ENCODE measurements at regions not wholly inside any gene's neighbourhood (a gene's known extent, or its start where the extent isn't known, plus 50 kb on each side); places are given as distances from the start of the nearest gene placed in this dataset.

DNA sequence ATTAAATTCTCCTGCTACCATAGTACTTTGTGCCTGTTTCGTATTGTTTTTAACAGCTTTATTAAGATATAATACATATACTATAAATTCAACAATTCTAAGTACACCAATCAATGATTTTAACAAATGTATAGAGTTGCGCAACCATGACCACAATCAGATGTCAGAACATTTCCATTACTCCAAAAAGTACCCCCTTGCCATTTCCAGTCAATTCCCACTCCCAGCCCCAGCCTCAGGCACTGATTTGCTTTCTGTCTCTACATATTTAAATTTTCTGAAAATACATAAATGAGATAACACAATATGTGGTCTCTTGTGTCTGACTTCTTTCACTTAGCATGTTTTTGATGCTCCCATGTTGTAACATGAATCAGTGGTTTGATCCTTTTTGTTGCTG lies 193.9 kb downstream of the FIGN start:
- no peak for DNase-seq

DNA sequence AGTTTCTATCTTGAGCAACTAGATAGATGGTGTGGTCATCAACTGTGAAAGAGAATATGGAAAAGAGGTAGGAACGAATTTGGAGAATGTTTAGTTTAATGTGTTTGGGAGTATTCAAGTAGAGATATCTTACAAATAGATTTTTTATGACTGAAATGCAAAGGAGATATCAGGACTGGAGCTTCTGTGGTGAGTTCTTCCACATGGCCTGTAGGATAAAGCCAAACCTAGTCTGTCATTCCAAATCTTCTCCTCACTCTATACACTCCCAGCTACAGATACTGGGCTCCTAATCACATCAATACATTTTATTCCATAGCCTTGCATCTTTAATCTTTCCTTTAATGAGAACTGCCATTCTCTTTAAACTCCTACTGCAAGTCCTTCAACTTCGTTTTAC lies 194.3 kb downstream of the FIGN start:
- no peak for DNase-seq

- no peak for DNase-seq
These were observed 207.1 kb downstream of the FIGN start for GRCh38 chr2:163528640-163529217.

DNA sequence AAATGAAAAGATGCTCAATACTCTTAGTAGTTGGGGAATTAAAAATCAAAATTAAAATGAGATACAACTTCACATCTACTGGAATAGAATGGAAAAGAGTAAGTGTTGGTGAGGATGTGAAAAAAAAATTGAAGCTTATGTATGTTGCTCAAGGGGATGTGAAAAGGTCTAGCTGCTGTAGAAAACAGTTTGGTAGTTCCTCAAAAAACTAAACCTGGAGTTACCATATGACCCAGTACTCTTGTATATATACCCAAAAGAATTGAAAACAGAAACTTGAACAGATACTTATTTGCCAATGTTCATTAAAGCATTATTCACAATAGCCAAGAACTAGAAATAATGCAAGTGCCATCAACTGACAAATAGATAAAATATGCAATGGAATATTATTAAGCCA lies 208.4 kb downstream of the FIGN start:
- DNase-seq: no peak

- DNase-seq: no peak
These were observed 217.0 kb downstream of the FIGN start for GRCh38 chr2:163518762-163519161.

DNA sequence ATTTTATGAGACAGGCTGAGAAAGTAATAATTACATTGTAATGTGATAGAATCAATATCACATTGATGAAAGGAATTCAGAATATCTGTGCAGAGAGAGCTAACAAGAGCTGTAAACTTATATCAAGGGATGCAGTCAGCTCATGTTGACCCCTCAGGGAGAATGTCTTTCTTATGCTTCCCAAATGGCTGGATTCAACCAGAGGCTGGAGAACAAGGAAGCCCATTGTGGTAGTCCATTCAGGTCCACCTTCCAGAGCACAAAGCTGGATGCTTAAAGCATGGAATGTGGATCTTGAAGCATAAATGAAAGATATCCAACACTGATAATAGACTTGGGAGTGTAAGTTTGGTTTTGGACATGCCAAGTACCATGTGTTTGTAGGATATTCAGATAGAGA lies 220.0 kb downstream of the FIGN start:
- no peak for DNase-seq

- no peak for DNase-seq
These were observed 230.5 kb downstream of the FIGN start for GRCh38 chr2:163505281-163505680.

DNA sequence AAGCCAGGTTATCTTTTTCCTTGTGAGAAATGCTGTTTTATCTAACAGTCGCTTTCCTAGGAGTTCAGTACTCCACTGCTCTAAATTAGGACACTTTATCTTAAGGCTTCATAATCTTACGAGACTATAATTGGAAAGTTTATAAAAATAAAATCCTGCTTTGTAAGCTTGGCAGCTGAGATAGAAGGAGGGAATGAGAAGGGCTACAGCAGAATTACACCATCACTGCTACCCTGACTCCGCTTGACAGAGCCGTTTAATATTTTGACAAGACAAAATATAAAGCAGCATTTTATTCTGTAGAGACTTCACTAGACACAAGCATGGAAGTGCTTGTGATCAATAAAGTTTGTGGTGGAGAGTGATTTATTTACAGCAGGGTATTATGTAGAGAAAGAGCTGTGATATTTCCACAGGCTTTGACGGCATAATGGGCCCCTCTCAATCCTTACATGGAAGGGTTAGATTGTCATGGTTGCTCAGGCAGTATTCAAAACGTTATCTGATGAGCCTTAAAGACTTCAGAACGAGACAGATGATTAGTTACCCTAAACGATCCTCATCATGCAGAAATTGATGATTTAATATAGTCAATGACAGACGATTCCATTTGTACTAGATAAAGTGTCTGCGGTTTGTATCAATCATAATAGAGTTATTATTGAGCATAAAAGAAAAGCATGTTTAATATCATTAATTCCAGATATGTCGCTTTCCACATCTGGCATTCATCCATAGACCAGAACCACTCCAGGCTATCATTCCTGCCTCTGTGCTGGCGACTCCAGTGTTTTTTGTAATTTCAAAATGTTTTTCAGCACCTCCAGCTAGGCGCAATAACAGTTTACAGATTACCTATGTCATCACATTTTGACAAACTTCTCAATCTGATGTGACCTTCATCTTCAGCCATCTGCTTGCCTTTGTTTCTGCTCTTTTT lies 242.2 kb downstream of the FIGN start:
- DNase-seq: no peak

DNA sequence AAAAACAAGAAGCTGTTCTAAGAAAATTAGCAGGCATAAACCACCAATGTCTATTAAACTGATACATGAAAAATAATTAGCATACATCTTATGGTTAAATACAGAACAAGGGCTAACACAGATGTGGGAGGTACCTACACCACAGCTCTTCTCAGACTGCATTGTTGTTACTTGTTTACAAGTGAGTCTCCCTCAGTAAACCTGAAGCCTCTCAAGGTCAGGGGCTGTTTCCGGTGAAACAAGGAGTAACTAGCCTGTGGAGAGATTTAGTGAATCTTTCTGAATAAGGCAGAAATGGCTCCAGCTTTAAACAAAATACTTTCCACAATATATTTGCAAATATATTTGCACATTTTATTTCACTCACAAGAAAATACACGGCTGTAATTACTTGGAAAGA lies 244.0 kb downstream of the FIGN start:
- DNase-seq: no peak

GRCh38 chr2:163490281-163490680 lies 245.5 kb downstream of the FIGN start:
- no peak for DNase-seq

DNA sequence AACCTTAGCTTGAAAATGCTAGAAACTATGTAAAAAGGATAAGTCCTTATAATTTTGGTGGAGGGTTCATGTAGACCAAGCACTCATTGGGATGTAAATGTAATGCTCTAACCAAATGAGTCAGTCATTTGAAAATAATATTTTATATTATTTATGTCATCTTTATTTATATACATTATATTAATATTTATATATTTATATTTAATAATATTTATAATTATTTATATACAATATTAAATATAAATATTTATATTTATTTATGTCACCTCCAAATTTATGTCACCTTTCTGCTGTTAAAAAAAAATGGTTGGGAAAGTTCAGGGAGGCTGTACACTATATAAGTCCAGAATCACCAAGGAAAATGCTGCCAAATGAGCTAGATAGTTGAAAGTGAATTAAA lies 254.3 kb downstream of the FIGN start:
- DNase-seq: no peak

- DNase-seq: no peak
These were observed 256.2 kb downstream of the FIGN start for GRCh38 chr2:163479599-163479998.

DNA sequence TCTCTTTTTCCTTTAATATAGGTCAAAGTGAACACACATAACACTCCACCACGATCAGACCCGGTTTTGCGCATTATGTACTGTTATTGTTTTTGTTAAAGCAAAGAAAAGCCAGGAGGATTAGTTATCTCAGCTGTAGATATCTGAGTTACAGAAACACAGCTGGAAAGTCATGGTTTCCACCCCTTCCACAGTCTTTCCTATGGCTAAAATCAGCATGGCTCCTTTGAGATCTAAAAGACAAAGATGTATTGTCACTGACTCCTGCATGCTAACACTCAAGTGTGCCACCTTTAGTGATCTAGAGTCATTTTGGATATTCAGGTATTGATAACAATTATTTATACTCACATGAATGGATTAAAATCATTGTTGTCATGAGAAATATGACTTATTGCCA lies 260.0 kb downstream of the FIGN start:
- no peak for DNase-seq

DNA sequence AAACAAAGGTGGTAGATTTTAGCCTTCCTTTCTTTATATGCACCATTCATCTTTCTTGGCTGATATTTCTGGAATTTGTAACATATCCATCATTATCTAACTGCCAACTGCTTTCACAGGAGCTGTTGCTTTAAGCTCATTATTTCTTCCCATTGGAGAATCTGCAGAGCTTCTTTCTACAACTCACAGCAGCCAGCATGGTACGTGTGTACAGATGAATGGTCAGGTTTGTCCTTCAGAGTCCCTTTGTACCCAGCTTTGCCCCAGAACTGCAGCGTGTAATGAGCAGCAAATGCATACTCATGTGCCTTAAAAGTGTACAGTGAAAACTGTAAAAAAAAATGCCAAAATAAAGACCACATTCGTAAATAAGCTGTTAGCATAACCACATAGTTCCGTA lies 260.9 kb downstream of the FIGN start:
- DNase-seq: no peak

DNA sequence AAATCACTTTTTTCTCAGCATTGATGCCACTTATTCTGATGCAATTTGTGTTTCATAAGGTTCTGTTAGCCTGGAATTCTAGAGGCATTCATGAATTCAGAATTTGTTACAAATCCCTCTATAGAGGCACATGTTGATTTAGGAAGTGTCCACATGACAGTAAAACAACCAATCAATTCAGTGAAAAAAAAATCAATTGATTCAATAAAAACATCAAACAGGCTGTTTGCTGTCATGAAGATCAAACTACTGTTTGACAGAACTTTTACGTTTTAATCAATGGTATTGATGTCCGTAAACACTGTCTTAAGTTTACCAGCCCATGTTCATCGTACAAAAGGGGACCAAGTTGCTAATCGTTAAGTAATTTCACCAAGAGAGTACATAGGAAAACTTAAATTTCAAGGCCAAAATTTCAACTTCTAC lies 261.5 kb downstream of the FIGN start:
- DNase-seq: no peak

- no peak for DNase-seq
These were observed 263.9 kb downstream of the FIGN start for GRCh38 chr2:163471947-163472346.

GRCh38 chr2:163469561-163469962 lies 266.2 kb downstream of the FIGN start:
- DNase-seq: no peak

DNA sequence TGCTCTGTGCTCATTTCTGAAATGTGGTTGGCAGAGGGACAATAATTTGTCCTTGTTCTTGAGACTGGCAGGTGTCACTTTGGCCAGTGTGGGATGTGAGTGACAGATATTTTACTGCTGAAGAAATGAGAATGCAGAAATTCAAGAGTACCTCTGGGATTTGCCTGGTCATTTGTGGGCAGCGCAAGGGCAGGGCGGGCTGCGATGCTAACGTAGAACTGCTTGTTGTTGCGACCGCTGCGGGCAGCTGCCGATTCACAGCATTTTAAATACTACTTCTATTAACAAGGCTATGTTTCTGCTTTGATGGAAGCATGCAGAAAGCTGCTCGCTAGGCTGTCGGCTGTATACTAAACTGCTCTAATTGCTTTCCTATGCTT lies 268.6 kb downstream of the FIGN start:
- no peak for DNase-seq

DNA sequence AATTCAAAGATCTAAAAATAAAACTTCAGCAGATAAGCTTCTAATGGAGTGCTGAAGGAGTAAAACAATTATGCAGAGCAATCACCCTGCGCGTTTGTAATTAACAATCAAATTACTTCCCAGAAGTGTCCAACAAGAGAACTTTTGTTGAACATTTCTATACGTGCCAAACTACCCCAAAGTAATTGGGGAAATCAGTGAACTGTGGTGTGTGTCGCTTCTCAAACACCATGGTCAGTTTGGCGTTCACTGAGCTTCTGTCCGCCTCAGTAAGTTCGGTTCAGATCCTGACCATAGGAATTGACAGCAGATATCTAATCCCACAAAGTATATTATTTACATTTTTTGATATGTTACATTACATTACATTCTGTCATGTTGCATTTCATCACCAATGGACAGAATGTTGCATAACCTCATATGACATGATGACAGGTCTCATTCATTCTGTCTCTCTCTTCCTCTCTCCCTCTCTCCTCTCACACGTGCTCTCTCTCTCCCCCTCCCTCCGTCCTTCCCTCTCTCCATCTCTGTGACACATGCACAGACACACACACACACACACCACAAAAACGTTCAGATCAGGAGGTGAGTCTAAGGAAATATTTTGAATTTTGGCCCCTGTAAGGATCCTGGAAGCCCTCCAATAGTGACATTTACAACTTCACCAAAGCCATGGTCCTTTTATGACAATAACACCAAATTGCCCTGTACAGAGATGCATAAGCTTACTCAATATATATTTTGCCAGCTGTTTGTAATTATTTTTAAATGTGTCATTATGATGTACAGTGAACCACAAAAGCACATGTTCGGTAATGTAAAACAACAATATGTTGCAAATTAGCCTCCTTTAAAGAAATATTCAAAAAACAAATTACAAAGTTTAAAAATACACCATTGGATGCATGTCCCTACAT lies 269.2 kb downstream of the FIGN start:
- no peak for DNase-seq

GRCh38 chr2:163465440-163465839 lies 270.4 kb downstream of the FIGN start:
- DNase-seq: no peak

GRCh38 chr2:163463411-163463810 lies 272.4 kb downstream of the FIGN start:
- DNase-seq: no peak

GRCh38 chr2:163462993-163463392 lies 272.8 kb downstream of the FIGN start:
- DNase-seq: no peak

GRCh38 chr2:163459986-163460385 lies 275.8 kb downstream of the FIGN start:
- no peak for DNase-seq

Measured in DMS153 (cell line).